Vagina (tissue), 2 donors: ENCODE measurements at regions not wholly inside any gene's neighbourhood (a gene's known extent, or its start where the extent isn't known, plus 50 kb on each side); places are given as distances from the start of the nearest gene placed in this dataset.
A peak's percentile ranks its signal among the peaks of the same experiment; 100 is the strongest.

Experiments used
- DNase-seq, 2 donors: peaks; one replicate each; pipeline ENCODE4 v3.0.0-alpha.2; 2017; ENCODE audit errors: extremely low spot score in 2 of 2
- H3K27ac ChIP-seq: fragments of 200-600 bp; sonication (generic); one replicate; pipeline ENCODE4 v1.5.1; 2019
- H3K27me3 ChIP-seq: fragments of 200-600 bp; sonication (generic); one replicate; pipeline ENCODE4 v1.5.1; 2019
- H3K36me3 ChIP-seq, 2 donors: fragments of 200-600 bp; sonication (generic); one replicate each; pipeline ENCODE4 v1.5.1; 2017 to 2019
- H3K4me1 ChIP-seq: fragments of 200-600 bp; sonication (generic); one replicate; pipeline ENCODE4 v1.5.1; 2019
- H3K4me3 ChIP-seq, 2 donors: fragments of 200-600 bp; sonication (generic); 1 replicate in 1 of 2; 2 replicates in 1 of 2; pipeline ENCODE4 v1.5.1; 2016 to 2019
- H3K9me3 ChIP-seq: fragments of 200-600 bp; sonication (generic); one replicate; pipeline ENCODE4 v1.5.1; 2019
- POLR2A ChIP-seq, 2 donors: fragments of 450-650 bp; IDR thresholded peaks; one replicate each; pipeline ENCODE4 v1.6.1; 2017; ENCODE audit warnings: antibody characterized with exemption in 2 of 2, mild to moderate bottlenecking in 2 of 2, moderate library complexity in 2 of 2
- POLR2AphosphoS5 ChIP-seq, 2 donors: sonication (generic); formaldehyde crosslinking; IDR thresholded peaks; one replicate each; pipeline ENCODE4 v1.9.0; 2017; ENCODE audit warnings: antibody characterized with exemption in 2 of 2, mild to moderate bottlenecking in 2 of 2, low read depth in 1 of 2; ENCODE audit not compliant: insufficient read depth in 1 of 2
- intact Hi-C: fragments of 100-400 bp; cut with DNase I; formaldehyde crosslinking; loops from one replicate; pipeline ENCODE4 v1.15.1; 2023
- TF ChIP-seq, protein P1 (sequence below), 3 experiments: fragments of 450-650 bp in 2 of 3; fragments of 200-600 bp in 1 of 3; sonication (generic) in 1 of 3; IDR thresholded peaks; one replicate each; pipeline ENCODE4 v1.5.1; 2017 to 2019; ENCODE audit warnings: antibody characterized with exemption in 3 of 3, mild to moderate bottlenecking in 2 of 3, moderate library complexity in 2 of 3

DNA sequence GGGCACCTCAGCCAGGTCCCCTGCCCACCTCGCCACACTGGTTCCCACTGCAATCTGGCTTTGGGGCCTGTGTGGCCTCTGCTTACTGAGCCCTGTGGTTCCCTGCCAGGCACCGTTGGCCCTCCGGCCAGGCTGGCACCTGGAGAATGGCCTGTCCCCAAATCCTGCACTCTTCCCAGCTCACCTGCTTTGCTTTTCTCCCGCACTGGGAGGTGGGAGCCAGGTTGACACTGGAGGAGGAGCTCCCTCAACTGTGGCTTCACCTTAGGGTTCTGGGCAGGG is 97.0 kb downstream of the SCGB2B2 start:
- no peak overlapping the region for H3K27ac ChIP-seq
- H3K36me3 ChIP-seq, result no peaks in the 10 kb centered on the region
- peak; percentile 47 to 70 for DNase-seq
- H3K4me3 ChIP-seq, result no peak overlapping the region
- H3K27me3 ChIP-seq, result no peaks in the 10 kb centered on the region
- peaks cover 5% of the 10 kb centered on the region for H3K4me1 ChIP-seq
- TF ChIP-seq, protein P1, sequence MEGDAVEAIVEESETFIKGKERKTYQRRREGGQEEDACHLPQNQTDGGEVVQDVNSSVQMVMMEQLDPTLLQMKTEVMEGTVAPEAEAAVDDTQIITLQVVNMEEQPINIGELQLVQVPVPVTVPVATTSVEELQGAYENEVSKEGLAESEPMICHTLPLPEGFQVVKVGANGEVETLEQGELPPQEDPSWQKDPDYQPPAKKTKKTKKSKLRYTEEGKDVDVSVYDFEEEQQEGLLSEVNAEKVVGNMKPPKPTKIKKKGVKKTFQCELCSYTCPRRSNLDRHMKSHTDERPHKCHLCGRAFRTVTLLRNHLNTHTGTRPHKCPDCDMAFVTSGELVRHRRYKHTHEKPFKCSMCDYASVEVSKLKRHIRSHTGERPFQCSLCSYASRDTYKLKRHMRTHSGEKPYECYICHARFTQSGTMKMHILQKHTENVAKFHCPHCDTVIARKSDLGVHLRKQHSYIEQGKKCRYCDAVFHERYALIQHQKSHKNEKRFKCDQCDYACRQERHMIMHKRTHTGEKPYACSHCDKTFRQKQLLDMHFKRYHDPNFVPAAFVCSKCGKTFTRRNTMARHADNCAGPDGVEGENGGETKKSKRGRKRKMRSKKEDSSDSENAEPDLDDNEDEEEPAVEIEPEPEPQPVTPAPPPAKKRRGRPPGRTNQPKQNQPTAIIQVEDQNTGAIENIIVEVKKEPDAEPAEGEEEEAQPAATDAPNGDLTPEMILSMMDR (IDR thresholded peaks at IDR 0.05), result no peak
- TF ChIP-seq POLR2AphosphoS5 (IDR thresholded peaks at IDR 0.05; ENCODE audit: insufficient read depth in 1 of 2, low read depth in 1 of 2) (no peak), POLR2A (IDR thresholded peaks at IDR 0.05) (no peak)
- intact Hi-C loops, result no loop called here
- H3K9me3 ChIP-seq, result no peaks in the 10 kb centered on the region

DNA sequence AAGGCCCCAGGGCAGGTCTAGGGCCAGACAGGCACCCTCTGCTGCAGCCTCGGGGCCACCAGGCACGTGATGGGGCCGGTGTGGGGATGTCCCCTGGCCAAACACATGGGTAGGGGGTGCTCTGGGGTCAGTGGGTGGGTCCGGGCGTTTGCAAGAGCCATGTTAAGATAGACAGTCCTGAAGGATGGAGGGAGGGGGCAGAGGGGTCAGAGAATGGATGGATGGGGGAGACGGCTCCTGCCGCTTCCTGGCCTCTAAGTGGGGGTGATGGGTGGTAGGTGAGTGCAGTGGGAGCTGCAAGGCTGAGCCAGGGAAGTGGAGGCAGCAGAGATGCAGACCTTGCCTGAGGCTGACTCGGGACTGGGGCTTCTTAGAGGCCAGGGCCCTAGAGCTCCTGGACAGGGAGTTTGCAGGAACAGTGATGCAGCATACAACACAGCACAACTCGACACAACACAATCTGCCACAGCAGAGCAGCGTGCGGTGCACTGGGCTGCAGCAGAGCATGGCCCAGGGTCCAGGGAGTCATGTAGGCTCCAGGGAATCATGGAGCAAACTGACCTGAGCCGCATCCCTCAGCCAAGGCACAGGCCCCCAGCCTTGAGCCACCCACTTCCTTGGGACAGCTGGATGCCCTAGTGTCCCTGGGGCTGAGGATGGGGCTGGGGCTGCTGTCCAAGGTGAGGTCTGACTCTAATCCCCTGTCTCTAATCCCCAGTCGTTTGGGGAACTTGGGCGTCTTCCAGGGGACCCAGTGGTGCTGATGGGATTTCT is 97.5 kb downstream of the SCGB2B2 start:
- H3K27me3 ChIP-seq, result no peaks in the 10 kb centered on the region
- DNase-seq, result peak in 1 of 2 donors; percentile 72
- no peak overlapping the region for H3K27ac ChIP-seq
- peaks cover 5% of the 10 kb centered on the region for H3K4me1 ChIP-seq
- TF ChIP-seq, protein P1 (IDR thresholded peaks at IDR 0.05), result no peak
- no peak for TF ChIP-seq POLR2AphosphoS5 (IDR thresholded peaks at IDR 0.05; ENCODE audit: insufficient read depth in 1 of 2, low read depth in 1 of 2)
- TF ChIP-seq POLR2A (IDR thresholded peaks at IDR 0.05), result no peak
- intact Hi-C loops, result no loop called here
- no peaks in the 10 kb centered on the region for H3K36me3 ChIP-seq
- H3K9me3 ChIP-seq, result no peaks in the 10 kb centered on the region
- H3K4me3 ChIP-seq, result no peak overlapping the region

DNA sequence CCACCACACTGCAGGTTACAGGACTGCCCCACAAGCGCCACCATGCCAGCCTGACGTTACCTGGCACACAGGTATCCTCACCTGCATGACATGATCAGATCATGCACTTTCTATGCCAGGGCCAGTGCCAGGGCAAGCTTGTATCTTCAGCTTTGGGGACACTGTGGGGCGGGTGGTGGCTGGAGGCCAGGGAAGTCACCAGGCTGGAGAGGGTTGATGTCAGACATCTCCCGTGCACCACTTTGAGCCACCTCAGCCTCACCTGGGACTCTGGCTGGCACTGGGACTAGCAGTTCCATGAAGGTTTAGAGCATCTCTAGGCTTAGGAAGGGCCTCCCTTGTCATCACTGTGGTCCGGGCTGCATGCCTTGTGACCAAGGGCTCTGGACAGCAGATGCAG is 97.2 kb downstream of the WTIP start:
- peaks cover 5% of the 10 kb centered on the region for H3K4me1 ChIP-seq
- no peaks in the 10 kb centered on the region for H3K9me3 ChIP-seq
- H3K36me3 ChIP-seq, result no peaks in the 10 kb centered on the region
- DNase-seq, result peak; percentile 52 to 55
- TF ChIP-seq POLR2AphosphoS5 (IDR thresholded peaks at IDR 0.05; ENCODE audit: insufficient read depth in 1 of 2, low read depth in 1 of 2) (no peak), POLR2A (IDR thresholded peaks at IDR 0.05) (no peak)
- TF ChIP-seq, protein P1 (IDR thresholded peaks at IDR 0.05), result no peak
- no peaks in the 10 kb centered on the region for H3K27me3 ChIP-seq
- no peak overlapping the region for H3K4me3 ChIP-seq
- no peak overlapping the region for H3K27ac ChIP-seq
- intact Hi-C loops, result no loop called here

GRCh38 chr19:34578173-34578572 is 96.6 kb downstream of the WTIP start:
- TF ChIP-seq, protein P1 (IDR thresholded peaks at IDR 0.05), result no peak
- no peak for TF ChIP-seq POLR2AphosphoS5 (IDR thresholded peaks at IDR 0.05; ENCODE audit: insufficient read depth in 1 of 2, low read depth in 1 of 2)
- no peak for TF ChIP-seq POLR2A (IDR thresholded peaks at IDR 0.05)
- Histone ChIP-seq H3K4me1 (peaks cover 5% of the 10 kb centered on the region), H3K36me3 (no peaks in the 10 kb centered on the region), H3K9me3 (no peaks in the 10 kb centered on the region), H3K27me3 (no peaks in the 10 kb centered on the region), H3K27ac (no peak overlapping the region), H3K4me3 (no peak overlapping the region)
- intact Hi-C loops, result no loop called here
- no peak for DNase-seq

DNA sequence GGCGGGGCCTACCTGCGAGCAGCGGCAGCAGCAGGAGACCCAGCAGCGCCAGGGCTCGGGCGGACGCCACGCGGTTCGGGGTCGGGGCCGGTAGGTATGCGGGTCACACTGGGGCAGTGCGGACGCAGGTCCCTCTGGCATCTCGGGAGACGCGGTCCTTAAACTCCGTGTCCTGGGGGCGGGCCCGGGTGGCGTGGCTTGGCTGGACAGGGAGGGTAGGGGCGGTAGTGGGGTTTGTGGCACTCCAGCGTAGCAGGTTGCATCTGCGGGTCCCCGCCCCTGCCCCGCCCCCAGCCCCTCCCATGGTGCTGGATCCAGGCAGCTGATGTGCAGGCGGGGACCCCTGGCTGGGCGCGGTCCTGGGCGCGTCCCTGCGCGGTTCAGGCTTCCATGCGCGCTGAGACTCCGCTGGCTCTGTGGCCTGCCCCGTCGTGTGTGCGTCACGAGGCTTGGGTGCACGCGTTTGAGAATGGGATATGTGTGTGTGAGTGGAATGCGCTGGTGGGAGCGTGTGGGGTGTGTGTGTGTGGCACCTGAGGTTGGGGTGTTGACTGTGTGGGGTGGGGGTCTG is 96.1 kb downstream of the WTIP start:
- Histone ChIP-seq H3K27me3 (no peaks in the 10 kb centered on the region), H3K4me3 (no peak overlapping the region), H3K36me3 (no peaks in the 10 kb centered on the region), H3K9me3 (no peaks in the 10 kb centered on the region), H3K27ac (no peak overlapping the region), H3K4me1 (peaks cover 5% of the 10 kb centered on the region)
- DNase-seq, result peak; percentile 40 to 81
- TF ChIP-seq POLR2A (IDR thresholded peaks at IDR 0.05) (no peak), POLR2AphosphoS5 (IDR thresholded peaks at IDR 0.05; ENCODE audit: insufficient read depth in 1 of 2, low read depth in 1 of 2) (no peak)
- TF ChIP-seq, protein P1 (IDR thresholded peaks at IDR 0.05), result no peak
- intact Hi-C loops, result no loop called here
